Liver (tissue), 8 donors: ENCODE measurements at regions not wholly inside any gene's neighbourhood (a gene's known extent, or its start where the extent isn't known, plus 50 kb on each side); places are given as distances from the start of the nearest gene placed in this dataset.

ENCODE experiments used
- DNase-seq: peaks from one replicate; pipeline ENCODE4 v3.0.0-alpha.2; 2017; ENCODE audit warnings: low spot score
- H3K27ac ChIP-seq, 2 donors: one replicate each; pipeline ENCODE4 v1.7.0; 2013; ENCODE audit warnings: inconsistent platforms in 2 of 2, low read length in 2 of 2, control low read depth in 1 of 2, low read depth in 1 of 2, mild to moderate bottlenecking in 1 of 2
- H3K27me3 ChIP-seq, 4 donors: one replicate each; pipeline versions ENCODE4 v1.6.1 to v1.7.0; 2013; ENCODE audit warnings: low read length in 3 of 4, inconsistent platforms in 1 of 4, mild to moderate bottlenecking in 1 of 4, moderate library complexity in 1 of 4; ENCODE audit not compliant: control insufficient read depth in 4 of 4, insufficient read depth in 4 of 4
- H3K36me3 ChIP-seq, 4 donors: one replicate each; pipeline versions ENCODE4 v1.6.1 to v1.7.0; 2013; ENCODE audit warnings: low read length in 3 of 4, mild to moderate bottlenecking in 3 of 4, low read depth in 1 of 4, moderate library complexity in 1 of 4; ENCODE audit not compliant: control insufficient read depth in 4 of 4, insufficient read depth in 3 of 4
- H3K4me1 ChIP-seq, 4 donors: one replicate each; pipeline versions ENCODE4 v1.6.1 to v1.7.0; 2013; ENCODE audit warnings: low read length in 3 of 4, mild to moderate bottlenecking in 3 of 4, moderate library complexity in 1 of 4; ENCODE audit not compliant: control insufficient read depth in 4 of 4, insufficient read depth in 4 of 4
- H3K4me3 ChIP-seq, 3 donors: one replicate each; pipeline versions ENCODE4 v1.6.1 to v1.7.0; 2013; ENCODE audit warnings: low read length in 3 of 3, control low read depth in 1 of 3, low read depth in 1 of 3, mild to moderate bottlenecking in 1 of 3
- H3K9ac ChIP-seq, 2 donors: one replicate each; pipeline ENCODE4 v1.7.0; 2013; ENCODE audit warnings: low read length in 2 of 2, mild to moderate bottlenecking in 2 of 2, moderate library complexity in 2 of 2, control low read depth in 1 of 2, low read depth in 1 of 2
- H3K9me3 ChIP-seq, 4 donors: one replicate each; pipeline versions ENCODE4 v1.6.1 to v1.7.0; 2013; ENCODE audit warnings: low read length in 3 of 4; ENCODE audit not compliant: control insufficient read depth in 4 of 4
- ATF3 ChIP-seq: IDR thresholded peaks from 2 replicates; pipeline ENCODE4 v1.6.1; 2016; ENCODE audit warnings: antibody characterized with exemption
- CTCF ChIP-seq: fragments of 150-350 bp; IDR thresholded peaks from 2 replicates; pipeline ENCODE4 v1.5.1; 2017; ENCODE audit warnings: improper control_type of control experiment, low read depth, low read length; ENCODE audit not compliant: missing input control
- EGR1 ChIP-seq, 2 donors: IDR thresholded peaks; 2 replicates each; pipeline ENCODE4 v1.6.1; 2016 to 2018; ENCODE audit warnings: antibody characterized with exemption in 2 of 2, low read depth in 2 of 2
- FOXA1 ChIP-seq: IDR thresholded peaks from 2 replicates; pipeline ENCODE4 v1.6.1; 2016; ENCODE audit warnings: antibody characterized with exemption
- FOXA2 ChIP-seq: IDR thresholded peaks from 2 replicates; pipeline ENCODE4 v1.6.1; 2016; ENCODE audit warnings: antibody characterized with exemption
- GABPA ChIP-seq, 2 donors: IDR thresholded peaks in 1 of 2; conservative IDR thresholded peaks in 1 of 2; 2 replicates each; pipeline ENCODE4 v1.6.1; 2016; ENCODE audit warnings: antibody characterized with exemption in 2 of 2, mild to moderate bottlenecking in 1 of 2, moderate library complexity in 1 of 2
- HNF4A ChIP-seq, 2 donors: conservative IDR thresholded peaks; 2 replicates each; pipeline ENCODE4 v1.6.1; 2016; ENCODE audit warnings: antibody characterized with exemption in 2 of 2, mild to moderate bottlenecking in 2 of 2
- HNF4G ChIP-seq: IDR thresholded peaks from 2 replicates; pipeline ENCODE4 v1.6.1; 2016; ENCODE audit warnings: antibody characterized with exemption
- JUND ChIP-seq, 2 donors: IDR thresholded peaks; 2 replicates each; pipeline ENCODE4 v1.6.1; 2016; ENCODE audit warnings: antibody characterized with exemption in 2 of 2
- MAX ChIP-seq: IDR thresholded peaks from 2 replicates; pipeline ENCODE4 v1.6.1; 2016; ENCODE audit warnings: antibody characterized with exemption
- NR2F2 ChIP-seq: IDR thresholded peaks from 2 replicates; pipeline ENCODE4 v1.6.1; 2016; ENCODE audit warnings: antibody characterized with exemption
- RAD21 ChIP-seq, 2 donors: IDR thresholded peaks; 2 replicates each; pipeline ENCODE4 v1.6.1; 2016; ENCODE audit warnings: antibody characterized with exemption in 2 of 2, mild to moderate bottlenecking in 2 of 2
- REST ChIP-seq: IDR thresholded peaks from 2 replicates; pipeline ENCODE4 v1.6.1; 2016; ENCODE audit warnings: antibody characterized with exemption, mild to moderate bottlenecking
- RXRA ChIP-seq, 2 donors: IDR thresholded peaks; 2 replicates each; pipeline ENCODE4 v1.6.1; 2017 to 2018; ENCODE audit warnings: antibody characterized with exemption in 2 of 2, mild to moderate bottlenecking in 1 of 2
- SP1 ChIP-seq: IDR thresholded peaks from 2 replicates; pipeline ENCODE4 v1.6.1; 2018; ENCODE audit warnings: antibody characterized with exemption, mild to moderate bottlenecking
- TAF1 ChIP-seq: conservative IDR thresholded peaks from 2 replicates; pipeline ENCODE4 v1.6.1; 2016; ENCODE audit warnings: antibody characterized with exemption, mild to moderate bottlenecking
- YY1 ChIP-seq: IDR thresholded peaks from 2 replicates; pipeline ENCODE4 v1.6.1; 2016; ENCODE audit warnings: antibody characterized with exemption, mild to moderate bottlenecking
- ZBTB33 ChIP-seq: IDR thresholded peaks from 2 replicates; pipeline ENCODE4 v1.6.1; 2016; ENCODE audit warnings: antibody characterized with exemption
- WGBS: extraction: QIAGEN DNeasy Blood & Tissue Kit; methylation state at CpG from one replicate; pipeline ENCODE4 v1.1.7; 2013; 5-methylcytosine and 5-hydroxymethylcytosine counted together
- donor health status: healthy.
- donor health status: healthy.
- donor health status: healthy.
- donor health status: healthy.
- donor health status: healthy.

- no peak for TF ChIP-seq RXRA (IDR thresholded peaks at IDR 0.05)
- no peak for TF ChIP-seq CTCF
- TF ChIP-seq YY1 = no peak
- TF ChIP-seq NR2F2 = no peak
- no peak for TF ChIP-seq EGR1 (IDR thresholded peaks at IDR 0.05; ENCODE audit: low read depth in 2 of 2)
- TF ChIP-seq MAX = no peak
- TF ChIP-seq TAF1 = no peak
- TF ChIP-seq HNF4A (conservative IDR thresholded peaks at IDR 0.05) = no peak
- no peak for TF ChIP-seq RAD21 (IDR thresholded peaks at IDR 0.05)
- no peak for TF ChIP-seq FOXA1
- no peak for TF ChIP-seq ZBTB33
- TF ChIP-seq JUND (IDR thresholded peaks at IDR 0.05) = no peak
- no peak for TF ChIP-seq SP1
- TF ChIP-seq GABPA (IDR thresholded peaks at IDR 0.05 in 1 of 2, conservative IDR thresholded peaks at IDR 0.05 in 1 of 2) = no peak
- TF ChIP-seq FOXA2 = no peak
- no peak for TF ChIP-seq REST
- TF ChIP-seq HNF4G = no peak
- no peak for TF ChIP-seq ATF3
- Histone ChIP-seq H3K27ac (peak overlapping the region; percentile 77 to 87), H3K27me3 (no peaks in the 10 kb centered on the region), H3K36me3 (no peaks in the 10 kb centered on the region), H3K9me3 (no peaks in the 10 kb centered on the region), H3K9ac (no peak overlapping the region), H3K4me3 (no peak overlapping the region), H3K4me1 (peaks cover 14 to 62% (median 44%) of the 10 kb centered on the region in 4 donors)
- 77% methylated on average over 9 of the region's 9 CpGs for WGBS
- DNase-seq = no peak
These were observed 79.7 kb upstream of the WNT7B start for GRCh38 chr22:46056546-46057245.
